Activated CD4-positive, alpha-beta memory T cell treated with anti-CD3 and anti-CD28 coated beads for 36 hours (primary cell): ENCODE measurements at regions not wholly inside any gene's neighbourhood (a gene's known extent, or its start where the extent isn't known, plus 50 kb on each side); places are given as distances from the start of the nearest gene placed in this dataset.

Experiments used
- CTCF ChIA-PET: fragments of 350-600 bp; sonication (Branson Sonifier 250); formaldehyde crosslinking; loops from one replicate; lab custom pipeline; 2021; ENCODE audit warnings: antibody characterized with exemption, inconsistent platforms; lab: Charles Lee
- POLR2A ChIA-PET: fragments of 350-600 bp; sonication (Branson Sonifier 250); formaldehyde crosslinking; loops from one replicate; lab custom pipeline; 2021; ENCODE audit warnings: antibody characterized with exemption; lab: Charles Lee
- DNase-seq: peaks from one replicate; pipeline ENCODE4 v3.0.0-alpha.2; 2020
- H3K27ac Mint-ChIP-seq: one replicate; pipeline ENCODE4 v1.8.0; 2021; ENCODE audit warnings: mixed read lengths
- H3K27me3 Mint-ChIP-seq: one replicate; pipeline ENCODE4 v1.8.0; 2021; ENCODE audit warnings: mixed read lengths
- H3K36me3 Mint-ChIP-seq: one replicate; pipeline ENCODE4 v1.8.0; 2021; ENCODE audit warnings: mixed read lengths
- H3K4me1 Mint-ChIP-seq: one replicate; pipeline ENCODE4 v1.8.0; 2021; ENCODE audit warnings: low read depth, mixed read lengths
- H3K4me3 Mint-ChIP-seq: one replicate; pipeline ENCODE4 v1.8.0; 2021; ENCODE audit warnings: mild to moderate bottlenecking, mixed read lengths
- H3K9me3 Mint-ChIP-seq: one replicate; pipeline ENCODE4 v1.8.0; 2021; ENCODE audit warnings: mixed read lengths
- intact Hi-C: fragments of 100-400 bp; cut with micrococcal nuclease; formaldehyde crosslinking; loops from one replicate; pipeline ENCODE4 v1.15.1; 2023

DNA sequence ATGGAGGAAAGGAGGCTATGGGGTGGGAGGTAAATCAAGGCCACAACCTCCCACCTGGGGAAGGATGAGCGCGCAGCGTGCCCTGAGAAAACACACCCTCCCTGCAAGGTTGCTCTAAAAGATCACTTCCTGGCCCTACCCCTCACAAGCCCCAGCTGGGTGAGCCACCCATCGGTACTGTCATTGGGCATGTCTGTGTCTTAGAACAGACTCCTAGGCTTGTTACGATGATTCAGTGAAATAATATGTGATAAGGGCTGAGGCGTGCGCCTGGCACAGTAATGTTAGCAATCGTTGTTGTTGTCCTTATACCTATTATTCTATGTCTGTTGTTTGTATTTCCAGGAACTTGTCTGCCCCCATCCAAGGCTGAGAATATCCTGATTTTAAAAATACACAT is 175.1 kb downstream of the ZFP36L2 start:
- peaks cover 15% of the 10 kb centered on the region for H3K4me1 Mint-ChIP-seq
- intact Hi-C loops, result no loop called here
- ChIA-PET POLR2A (interaction anchor here (0.5 kb wide), 1 partner anchor 375 kb away, joined by 3 read pairs; no protein-coding TSS in a partner anchor), CTCF (interaction anchor here (0.7 to 1.4 kb wide), 2 partner anchors 48 to 76 kb away, joined by 3 to 4 read pairs; no protein-coding TSS in a partner anchor)
- DNase-seq, result peak; percentile 38
- no peaks in the 10 kb centered on the region for H3K9me3 Mint-ChIP-seq
- no peaks in the 10 kb centered on the region for H3K27me3 Mint-ChIP-seq
- no peak overlapping the region for H3K4me3 Mint-ChIP-seq
- no peaks in the 10 kb centered on the region for H3K36me3 Mint-ChIP-seq
- no peak overlapping the region for H3K27ac Mint-ChIP-seq

DNA sequence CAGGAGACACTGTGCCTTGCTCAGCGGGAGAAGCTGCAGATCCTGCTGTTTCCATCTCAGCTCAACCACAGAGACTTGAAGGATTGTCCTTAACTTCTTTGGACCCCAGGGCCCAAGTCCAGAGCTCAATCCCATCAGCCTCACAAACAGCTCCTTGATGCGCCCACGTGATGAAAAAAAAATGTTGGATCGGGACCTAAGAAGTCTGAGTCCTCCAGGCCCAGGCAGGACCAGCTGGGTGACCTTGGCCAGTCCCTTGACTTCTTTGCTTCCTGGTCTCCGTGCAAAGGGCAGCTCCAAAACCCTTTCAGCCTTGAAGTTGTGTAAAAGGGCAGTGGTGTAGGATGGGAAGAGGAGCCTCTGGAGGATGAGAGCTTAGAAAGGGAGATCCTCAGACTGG is 175.5 kb downstream of the ZFP36L2 start:
- Mint-ChIP-seq H3K27me3 (no peaks in the 10 kb centered on the region), H3K36me3 (no peaks in the 10 kb centered on the region), H3K4me1 (peaks cover 15% of the 10 kb centered on the region), H3K9me3 (no peaks in the 10 kb centered on the region), H3K4me3 (no peak overlapping the region), H3K27ac (no peak overlapping the region)
- intact Hi-C loops, result no loop called here
- ChIA-PET POLR2A (interaction anchor here (0.5 kb wide), 1 partner anchor 376 kb away, joined by 3 read pairs; no protein-coding TSS in a partner anchor), CTCF (interaction anchor here (0.7 to 1.4 kb wide), 2 partner anchors 48 to 76 kb away, joined by 3 to 4 read pairs; no protein-coding TSS in a partner anchor)
- DNase-seq, result no peak

DNA sequence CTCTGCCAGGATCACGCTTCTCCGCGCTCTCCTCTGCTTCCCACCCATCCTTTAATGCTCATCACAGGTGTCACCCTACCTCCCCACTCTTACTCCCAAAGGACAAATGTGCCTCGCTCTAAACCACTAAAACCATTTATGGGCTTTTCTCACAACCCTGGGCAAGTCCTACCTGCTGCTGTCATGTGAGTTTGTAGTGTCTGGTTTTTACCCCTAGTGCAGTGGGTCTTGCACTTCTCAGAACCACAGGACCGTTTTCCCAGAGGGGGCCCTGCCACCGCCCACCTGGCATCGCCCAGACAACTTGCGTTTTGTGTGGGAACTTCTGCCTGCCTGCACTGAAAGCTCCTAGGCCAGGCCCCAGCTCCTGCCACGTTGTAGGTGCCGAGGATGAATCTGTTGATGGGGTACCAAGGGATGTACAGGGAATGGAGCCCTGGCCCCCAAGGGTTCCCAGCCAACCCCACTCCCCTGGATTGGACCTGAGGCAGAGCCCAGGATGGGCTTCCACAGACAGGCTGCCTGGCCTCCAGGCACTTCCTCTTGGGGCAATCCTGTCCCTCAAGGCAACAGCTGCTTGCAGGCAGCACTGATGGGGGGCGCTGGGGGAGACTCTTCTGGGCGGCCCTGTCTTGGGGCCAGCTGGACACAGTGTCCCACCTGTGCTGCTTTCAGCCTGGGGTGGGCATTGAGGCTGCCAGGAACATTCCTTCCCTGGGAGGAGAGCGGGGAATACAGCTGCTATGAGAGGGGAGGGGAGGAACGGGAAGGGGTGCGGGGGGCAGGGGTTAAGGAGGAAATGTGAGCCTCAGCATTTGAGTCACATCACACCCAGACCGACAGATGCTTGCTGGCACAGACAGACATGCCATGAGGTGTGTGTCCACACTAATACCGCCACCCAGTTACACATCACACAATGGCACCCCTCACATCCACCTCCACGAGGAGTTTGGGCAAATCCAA is 176.3 kb downstream of the ZFP36L2 start:
- POLR2A ChIA-PET, result no interaction called here
- no peaks in the 10 kb centered on the region for H3K9me3 Mint-ChIP-seq

DNA sequence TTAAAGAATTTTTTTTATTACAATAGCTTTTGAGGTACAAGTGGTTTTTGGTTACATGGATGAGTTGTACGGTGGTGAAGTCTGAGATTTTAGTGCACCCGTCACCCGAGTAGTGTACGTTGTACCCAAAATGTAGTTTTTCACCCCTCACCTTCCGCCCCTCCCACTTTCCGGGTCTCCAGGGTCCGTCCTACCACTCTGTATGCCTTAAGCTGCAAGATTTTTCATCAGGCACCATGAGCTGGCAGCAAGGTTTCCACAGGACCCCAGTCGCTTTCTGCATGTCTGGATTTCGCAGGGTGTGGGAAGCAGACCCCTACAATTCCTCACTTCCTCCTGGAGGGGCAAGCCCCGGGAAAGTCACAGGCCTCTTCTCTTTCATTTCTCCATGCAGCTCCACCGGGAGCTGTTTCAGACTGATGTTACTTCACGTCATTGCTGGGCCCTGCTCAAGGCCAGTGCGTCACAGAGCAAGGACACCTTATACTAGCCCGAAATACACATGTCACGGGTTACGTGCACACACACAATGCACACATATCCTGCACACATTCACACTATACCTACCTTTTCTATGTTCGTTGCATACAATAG is 179.1 kb downstream of the ZFP36L2 start:
- H3K4me1 Mint-ChIP-seq, result peaks cover 15% of the 10 kb centered on the region
- H3K9me3 Mint-ChIP-seq, result no peaks in the 10 kb centered on the region
- no peak overlapping the region for H3K27ac Mint-ChIP-seq
- H3K27me3 Mint-ChIP-seq, result no peaks in the 10 kb centered on the region
- ChIA-PET CTCF (interaction anchor here (1.2 kb wide), 1 partner anchor 14 kb away, joined by 3 read pairs; no protein-coding TSS in a partner anchor), POLR2A (no interaction called here)
- H3K4me3 Mint-ChIP-seq, result no peak overlapping the region
- DNase-seq, result no peak
- intact Hi-C loops, result no loop called here
- H3K36me3 Mint-ChIP-seq, result no peaks in the 10 kb centered on the region

More for the DNA sequence above, 176.3 kb downstream of the ZFP36L2 start:
- DNase-seq, result no peak
- peaks cover 15% of the 10 kb centered on the region for H3K4me1 Mint-ChIP-seq
- no peaks in the 10 kb centered on the region for H3K36me3 Mint-ChIP-seq
- no peak overlapping the region for H3K27ac Mint-ChIP-seq
- CTCF ChIA-PET, result no interaction called here
- H3K4me3 Mint-ChIP-seq, result no peak overlapping the region
- intact Hi-C loops, result no loop called here
- no peaks in the 10 kb centered on the region for H3K27me3 Mint-ChIP-seq

DNA sequence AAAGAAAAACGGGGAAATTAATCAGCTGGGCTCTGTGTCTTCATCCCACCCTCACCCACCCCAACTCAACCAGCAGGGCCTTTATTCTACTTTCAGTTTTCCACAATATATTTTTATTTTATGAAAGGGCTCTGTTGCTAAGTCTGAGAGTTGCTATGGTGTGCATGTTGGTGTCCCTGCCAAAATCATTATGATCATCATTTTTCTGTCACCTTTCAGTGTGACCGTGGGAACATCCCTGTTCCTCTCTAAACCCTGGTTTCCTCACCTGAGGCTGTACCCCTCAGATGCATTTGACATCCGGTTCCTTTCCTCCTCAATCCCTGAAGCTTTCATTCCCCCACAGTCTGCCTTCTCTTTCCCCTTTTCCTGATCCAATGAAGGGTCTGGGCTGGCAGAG is 180.5 kb downstream of the ZFP36L2 start:
- ChIA-PET CTCF (no interaction called here), POLR2A (no interaction called here)
- no peaks in the 10 kb centered on the region for H3K27me3 Mint-ChIP-seq
- no peaks in the 10 kb centered on the region for H3K9me3 Mint-ChIP-seq
- H3K4me1 Mint-ChIP-seq, result peaks cover 9% of the 10 kb centered on the region
- no peak overlapping the region for H3K27ac Mint-ChIP-seq
- H3K4me3 Mint-ChIP-seq, result no peak overlapping the region
- DNase-seq, result no peak
- intact Hi-C loops, result no loop called here
- H3K36me3 Mint-ChIP-seq, result no peaks in the 10 kb centered on the region

DNA sequence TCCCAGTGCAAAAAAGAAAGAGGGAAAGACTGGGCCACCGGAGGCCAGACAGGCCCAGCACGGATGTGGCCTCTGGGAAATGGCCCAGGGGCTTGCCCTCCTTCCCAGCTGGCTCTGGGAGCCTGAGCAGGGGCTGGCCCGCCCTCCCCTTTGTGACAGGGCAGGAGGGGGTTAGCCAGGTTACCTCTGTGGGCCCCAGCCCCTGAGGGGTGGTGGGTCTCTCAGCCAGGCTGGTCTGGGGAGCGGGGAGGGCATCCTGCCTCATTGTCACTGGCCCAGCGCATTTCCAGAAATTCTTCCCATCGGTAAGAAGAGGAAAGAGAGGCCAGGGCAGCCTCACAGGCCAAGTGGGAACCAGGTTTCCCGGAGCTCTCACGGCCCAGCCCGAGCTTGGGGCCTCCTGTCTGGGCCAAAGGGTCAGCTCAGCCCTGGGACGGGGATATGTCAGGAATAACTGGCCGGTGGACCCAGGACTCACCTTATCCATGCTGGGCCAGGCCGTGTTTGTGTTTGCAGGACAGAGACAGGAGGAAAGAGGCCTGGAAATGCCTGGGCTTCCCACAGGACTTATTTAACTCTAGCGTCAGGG is 182.2 kb downstream of the ZFP36L2 start:
- no peak for DNase-seq
- Mint-ChIP-seq H3K36me3 (no peaks in the 10 kb centered on the region), H3K27ac (no peak overlapping the region), H3K4me3 (no peak overlapping the region), H3K9me3 (no peaks in the 10 kb centered on the region), H3K27me3 (no peaks in the 10 kb centered on the region), H3K4me1 (peaks cover 12% of the 10 kb centered on the region)
- CTCF ChIA-PET, result no interaction called here
- intact Hi-C loops, result no loop called here
- POLR2A ChIA-PET, result no interaction called here

DNA sequence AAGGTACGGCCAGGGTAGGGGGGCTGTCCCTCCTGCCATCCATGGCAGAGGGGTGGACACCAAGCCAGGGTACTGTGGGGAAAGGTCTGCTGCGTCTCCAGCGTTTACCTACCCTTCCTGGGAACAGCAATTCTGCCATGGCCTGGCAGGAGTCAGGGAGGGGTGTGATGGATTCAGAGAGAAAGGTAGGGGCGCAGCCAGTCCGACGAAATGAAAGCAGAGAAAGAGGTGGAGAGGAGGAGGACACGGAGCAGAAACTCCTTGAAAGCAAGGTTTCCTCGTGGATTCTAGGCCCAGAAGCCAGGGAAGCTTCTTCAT is 182.9 kb downstream of the ZFP36L2 start:
- POLR2A ChIA-PET, result no interaction called here
- CTCF ChIA-PET, result no interaction called here
- DNase-seq, result no peak
- no peak overlapping the region for H3K4me3 Mint-ChIP-seq
- H3K27me3 Mint-ChIP-seq, result no peaks in the 10 kb centered on the region
- intact Hi-C loops, result no loop called here
- no peaks in the 10 kb centered on the region for H3K36me3 Mint-ChIP-seq
- H3K27ac Mint-ChIP-seq, result no peak overlapping the region
- peaks cover 12% of the 10 kb centered on the region for H3K4me1 Mint-ChIP-seq
- no peaks in the 10 kb centered on the region for H3K9me3 Mint-ChIP-seq

DNA sequence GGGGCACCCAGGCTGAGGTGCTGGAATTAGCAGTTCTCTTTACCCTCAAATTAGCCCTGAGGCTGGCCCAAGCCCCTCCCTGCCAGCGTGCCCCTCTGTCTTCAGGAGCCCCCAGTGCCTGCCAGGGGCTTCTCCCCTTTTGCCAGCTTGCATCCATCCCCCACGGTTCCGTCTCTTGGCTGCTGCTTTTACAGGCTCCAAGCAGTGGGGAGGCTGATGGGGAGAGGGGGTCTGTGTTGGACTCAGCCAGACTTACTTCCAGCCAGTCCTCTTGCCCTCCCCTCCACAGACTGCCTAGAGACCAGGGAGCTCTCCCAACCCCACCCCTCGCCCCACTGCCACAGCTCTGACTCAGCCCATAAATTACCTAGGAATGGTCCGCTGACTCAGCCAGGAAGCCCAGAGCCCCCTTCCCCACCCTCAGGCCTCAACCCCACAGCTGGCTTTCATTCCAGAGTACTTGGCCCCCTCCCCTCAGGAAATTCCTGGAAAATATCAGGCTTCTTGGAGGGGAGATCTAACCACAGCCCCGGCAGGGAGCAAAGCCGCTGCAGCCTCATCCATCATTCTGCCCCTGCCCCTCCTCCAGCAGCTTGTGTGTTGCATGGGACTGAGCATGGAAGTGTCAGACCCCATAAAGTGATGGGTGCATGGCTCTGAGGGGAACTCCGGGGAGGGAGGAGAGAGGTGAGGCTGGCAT is 184.6 kb downstream of the ZFP36L2 start:
- Mint-ChIP-seq H3K4me3 (no peak overlapping the region), H3K9me3 (no peaks in the 10 kb centered on the region), H3K36me3 (no peaks in the 10 kb centered on the region), H3K27ac (no peak overlapping the region), H3K27me3 (no peaks in the 10 kb centered on the region), H3K4me1 (peaks cover 4% of the 10 kb centered on the region)
- CTCF ChIA-PET, result no interaction called here
- no peak for DNase-seq
- POLR2A ChIA-PET, result no interaction called here
- intact Hi-C loops, result no loop called here

DNA sequence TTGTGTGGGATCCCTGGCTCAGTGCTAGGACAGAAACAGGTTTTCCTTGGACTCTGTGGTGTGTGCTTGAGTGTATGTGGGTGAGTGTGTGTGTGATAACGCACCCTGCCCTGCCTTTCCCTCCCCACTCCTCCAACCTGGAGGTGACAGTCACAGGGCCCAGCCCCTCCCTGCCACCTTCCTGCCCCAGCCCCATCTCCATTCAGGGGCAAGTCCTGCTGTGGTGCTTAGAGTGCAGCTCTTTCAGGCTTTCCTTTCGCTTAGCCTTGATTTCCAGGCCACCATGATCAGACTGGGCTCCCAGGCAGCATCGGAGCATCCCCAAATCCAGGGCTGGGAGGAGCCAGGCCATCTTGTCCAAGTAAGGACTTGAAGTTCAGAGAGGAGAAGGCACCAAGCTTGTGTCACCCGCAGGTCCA is 185.2 kb downstream of the ZFP36L2 start:
- POLR2A ChIA-PET, result no interaction called here
- CTCF ChIA-PET, result no interaction called here
- no peaks in the 10 kb centered on the region for H3K36me3 Mint-ChIP-seq
- H3K9me3 Mint-ChIP-seq, result no peaks in the 10 kb centered on the region
- intact Hi-C loops, result no loop called here
- no peak overlapping the region for H3K4me3 Mint-ChIP-seq
- H3K27ac Mint-ChIP-seq, result no peak overlapping the region
- H3K4me1 Mint-ChIP-seq, result peaks cover 2% of the 10 kb centered on the region
- H3K27me3 Mint-ChIP-seq, result no peaks in the 10 kb centered on the region
- no peak for DNase-seq

DNA sequence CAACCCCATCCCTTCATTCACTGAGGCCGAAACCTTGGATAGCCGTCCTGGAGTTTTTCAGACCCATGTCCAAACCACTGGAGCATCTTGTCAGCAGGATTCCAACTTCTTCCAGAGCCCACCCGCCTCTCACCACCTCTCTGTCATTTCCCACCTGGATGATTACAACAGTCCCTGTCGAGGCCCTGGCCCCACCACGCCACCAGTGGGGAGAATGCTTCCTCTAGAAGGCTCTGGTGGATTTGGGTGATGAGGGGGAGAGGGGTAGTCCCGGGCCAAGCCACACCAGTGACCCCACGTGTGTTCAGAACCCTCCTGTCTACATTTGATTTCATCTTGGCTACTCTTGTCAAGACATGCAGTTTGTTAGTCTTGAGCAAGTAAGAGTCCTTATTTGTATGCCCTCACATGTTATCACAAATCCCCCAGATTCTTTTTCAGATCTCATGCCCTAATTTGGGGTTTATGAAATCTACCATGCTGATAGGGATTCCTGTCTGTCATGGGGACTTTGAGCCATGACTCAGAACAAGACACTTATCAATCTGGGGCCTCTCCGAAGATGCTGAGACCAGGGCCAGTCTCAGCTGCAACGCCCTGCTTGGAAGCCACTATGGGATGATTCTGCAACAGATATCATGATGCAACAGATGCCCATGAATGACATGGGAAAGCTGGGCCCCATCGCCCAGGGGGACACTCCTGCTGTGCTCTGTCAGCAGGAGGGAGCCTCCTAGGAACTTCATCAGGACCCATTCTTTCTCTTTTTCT is 186.1 kb downstream of the ZFP36L2 start:
- CTCF ChIA-PET, result no interaction called here
- Mint-ChIP-seq H3K9me3 (no peaks in the 10 kb centered on the region), H3K36me3 (no peaks in the 10 kb centered on the region), H3K27ac (no peak overlapping the region), H3K4me3 (no peak overlapping the region), H3K4me1 (peaks cover 2% of the 10 kb centered on the region), H3K27me3 (no peaks in the 10 kb centered on the region)
- intact Hi-C loops, result no loop called here
- POLR2A ChIA-PET, result no interaction called here
- no peak for DNase-seq

DNA sequence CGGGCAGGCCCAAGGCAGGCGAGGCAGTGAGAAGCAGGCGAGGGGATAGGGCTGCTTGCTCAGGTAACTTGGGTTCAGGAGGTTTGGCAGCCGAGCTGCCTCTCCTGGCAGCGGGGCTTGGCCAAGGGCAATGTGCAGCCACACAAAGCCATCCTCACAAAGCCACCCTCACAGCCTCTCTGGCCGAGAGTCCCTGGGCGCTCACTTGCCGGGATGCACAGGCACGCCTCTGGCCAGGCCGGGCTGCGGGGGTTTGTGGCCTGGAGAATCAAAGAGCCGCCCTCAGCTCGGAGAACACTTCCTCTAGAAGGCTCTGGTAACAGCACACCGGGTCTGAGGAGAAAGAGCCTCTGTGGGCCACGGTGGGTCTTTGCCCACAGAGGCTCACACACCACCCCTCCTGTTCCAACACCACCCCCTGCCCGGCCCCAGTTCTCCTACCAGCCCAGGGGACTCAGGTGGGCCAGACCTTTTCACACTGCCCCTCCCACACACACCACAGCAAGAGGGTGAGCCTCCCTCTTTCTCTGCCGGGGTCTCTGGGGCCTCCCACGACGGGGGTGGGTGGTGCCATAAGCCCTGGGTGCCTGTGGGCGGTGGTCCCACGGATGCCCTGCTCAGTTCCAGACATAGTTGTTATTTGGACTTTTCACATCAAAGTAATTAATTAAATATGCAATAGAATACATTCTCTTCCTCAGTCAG is 186.9 kb downstream of the ZFP36L2 start:
- Mint-ChIP-seq H3K27me3 (no peaks in the 10 kb centered on the region), H3K9me3 (no peaks in the 10 kb centered on the region), H3K4me3 (no peak overlapping the region), H3K4me1 (peaks cover 2% of the 10 kb centered on the region), H3K27ac (no peak overlapping the region), H3K36me3 (no peaks in the 10 kb centered on the region)
- intact Hi-C loops, result no loop called here
- CTCF ChIA-PET, result no interaction called here
- no peak for DNase-seq
- POLR2A ChIA-PET, result no interaction called here
